Vagina (tissue), 2 donors: ENCODE measurements at regions not wholly inside any gene's neighbourhood (a gene's known extent, or its start where the extent isn't known, plus 50 kb on each side); places are given as distances from the start of the nearest gene placed in this dataset.

Experiments
- POLR2A ChIP-seq, 2 donors: fragments of 450-650 bp; IDR thresholded peaks; one replicate each; pipeline ENCODE4 v1.6.1; 2017; ENCODE audit warnings: antibody characterized with exemption in 2 of 2, mild to moderate bottlenecking in 2 of 2, moderate library complexity in 2 of 2
- POLR2AphosphoS5 ChIP-seq, 2 donors: sonication (generic); formaldehyde crosslinking; IDR thresholded peaks; one replicate each; pipeline ENCODE4 v1.9.0; 2017; ENCODE audit warnings: antibody characterized with exemption in 2 of 2, mild to moderate bottlenecking in 2 of 2, low read depth in 1 of 2; ENCODE audit not compliant: insufficient read depth in 1 of 2
- TF ChIP-seq, protein P1 (sequence below), 3 experiments: fragments of 450-650 bp in 2 of 3; fragments of 200-600 bp in 1 of 3; sonication (generic) in 1 of 3; IDR thresholded peaks; one replicate each; pipeline ENCODE4 v1.5.1; 2017 to 2019; ENCODE audit warnings: antibody characterized with exemption in 3 of 3, mild to moderate bottlenecking in 2 of 3, moderate library complexity in 2 of 3

GRCh38 chr1:34656299-34656698 is 98.5 kb upstream of the GJB5 start:
- no peak for TF ChIP-seq POLR2AphosphoS5 (IDR thresholded peaks at IDR 0.05; ENCODE audit: insufficient read depth in 1 of 2, low read depth in 1 of 2)
- TF ChIP-seq, protein P1, sequence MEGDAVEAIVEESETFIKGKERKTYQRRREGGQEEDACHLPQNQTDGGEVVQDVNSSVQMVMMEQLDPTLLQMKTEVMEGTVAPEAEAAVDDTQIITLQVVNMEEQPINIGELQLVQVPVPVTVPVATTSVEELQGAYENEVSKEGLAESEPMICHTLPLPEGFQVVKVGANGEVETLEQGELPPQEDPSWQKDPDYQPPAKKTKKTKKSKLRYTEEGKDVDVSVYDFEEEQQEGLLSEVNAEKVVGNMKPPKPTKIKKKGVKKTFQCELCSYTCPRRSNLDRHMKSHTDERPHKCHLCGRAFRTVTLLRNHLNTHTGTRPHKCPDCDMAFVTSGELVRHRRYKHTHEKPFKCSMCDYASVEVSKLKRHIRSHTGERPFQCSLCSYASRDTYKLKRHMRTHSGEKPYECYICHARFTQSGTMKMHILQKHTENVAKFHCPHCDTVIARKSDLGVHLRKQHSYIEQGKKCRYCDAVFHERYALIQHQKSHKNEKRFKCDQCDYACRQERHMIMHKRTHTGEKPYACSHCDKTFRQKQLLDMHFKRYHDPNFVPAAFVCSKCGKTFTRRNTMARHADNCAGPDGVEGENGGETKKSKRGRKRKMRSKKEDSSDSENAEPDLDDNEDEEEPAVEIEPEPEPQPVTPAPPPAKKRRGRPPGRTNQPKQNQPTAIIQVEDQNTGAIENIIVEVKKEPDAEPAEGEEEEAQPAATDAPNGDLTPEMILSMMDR (IDR thresholded peaks at IDR 0.05): no peak
- no peak for TF ChIP-seq POLR2A (IDR thresholded peaks at IDR 0.05)
